A549 (cell line): ENCODE measurements at regions not wholly inside any gene's neighbourhood (a gene's known extent, or its start where the extent isn't known, plus 50 kb on each side); places are given as distances from the start of the nearest gene placed in this dataset.

ENCODE experiments used
- ATAC-seq, 2 experiments: fragments of 200-7000 bp in 1 of 2; fragments of >200 bp in 1 of 2; cut with Nextera tagmentation in 1 of 2; cut with Tn5 transposase in 1 of 2; 3 replicates each; pipeline versions ENCODE4 v1.8.0 to v1.9.1; 2018 to 2020; ENCODE audit warnings: mild to moderate bottlenecking in 1 of 2, moderate library complexity in 1 of 2
- CTCF ChIA-PET: fragments of 300-600 bp; sonication (Branson Sonifier 250); formaldehyde crosslinking; extraction: SDS; loops from one replicate; lab custom pipeline; 2021; ENCODE audit warnings: antibody characterized with exemption, inconsistent platforms; lab: Yijun Ruan, JAX
- POLR2A ChIA-PET: fragments of 350-600 bp; formaldehyde crosslinking; extraction: SDS; loops from one replicate; lab custom pipeline; 2021; ENCODE audit warnings: antibody characterized with exemption, inconsistent platforms; lab: Yijun Ruan, JAX
- DNase-seq, 2 experiments: peaks; one replicate each; pipeline versions ENCODE4 v3.0.0 to v3.0.0-alpha.2; 2011 to 2016; ENCODE audit warnings: low read depth in 1 of 2, low spot score in 1 of 2
- FAIRE-seq: peaks from 2 replicates; lab custom pipeline; 2011; peaks lifted over from hg19 to GRCh38; lab: Jason Lieb, UNC
- H3K27ac ChIP-seq, 2 experiments: fragments of >200 bp; sonication (Bioruptor Twin); formaldehyde crosslinking; 3 replicates each; pipeline ENCODE4 v1.5.1; 2016 to 2017
- H3K4me1 ChIP-seq: fragments of >200 bp; sonication (Bioruptor Twin); formaldehyde crosslinking; 3 replicates; pipeline ENCODE4 v1.6.1; 2016
- H3K4me2 ChIP-seq: fragments of >200 bp; sonication (Bioruptor Twin); formaldehyde crosslinking; 3 replicates; pipeline ENCODE4 v1.6.1; 2016
- H3K4me3 ChIP-seq: fragments of >200 bp; sonication (Bioruptor Twin); formaldehyde crosslinking; 3 replicates; pipeline ENCODE4 v1.5.1; 2016
- H3K9me3 ChIP-seq: fragments of >200 bp; sonication (Bioruptor Twin); formaldehyde crosslinking; 3 replicates; pipeline ENCODE4 v1.6.1; 2016
- CBX2 ChIP-seq: fragments of 200-600 bp; sonication (generic); IDR thresholded peaks from 2 replicates; pipeline ENCODE4 v1.6.1; 2016; ENCODE audit warnings: low read depth, mild to moderate bottlenecking, borderline replicate concordance
- CHD2 ChIP-seq: fragments of 150-350 bp; IDR thresholded peaks from 2 replicates; pipeline ENCODE4 v1.6.1; 2014; ENCODE audit warnings: low read length; ENCODE audit not compliant: partially characterized antibody
- ESRRA ChIP-seq: fragments of 150-350 bp; IDR thresholded peaks from 2 replicates; pipeline ENCODE4 v1.6.1; 2014; ENCODE audit warnings: mild to moderate bottlenecking, low read length, borderline replicate concordance
- HOXA7 ChIP-seq: fragments of 250-450 bp; sonication (Bioruptor Pico); IDR thresholded peaks from 2 replicates; pipeline ENCODE4 v1.5.0; 2020; ENCODE audit warnings: mild to moderate bottlenecking, moderate library complexity
- KDM1A ChIP-seq: fragments of 200-600 bp; sonication (generic); IDR thresholded peaks from 2 replicates; pipeline ENCODE4 v1.6.1; 2016; ENCODE audit warnings: low read depth, mild to moderate bottlenecking
- KDM5A ChIP-seq: fragments of 200-600 bp; sonication (generic); IDR thresholded peaks from 2 replicates; pipeline ENCODE4 v1.6.1; 2016; ENCODE audit warnings: antibody characterized with exemption, mild to moderate bottlenecking
- MAZ ChIP-seq: fragments of 150-350 bp; IDR thresholded peaks from 2 replicates; pipeline ENCODE4 v1.6.1; 2014; ENCODE audit warnings: antibody characterized with exemption, low read depth, low read length, borderline replicate concordance
- POLR2A ChIP-seq: IDR thresholded peaks from 2 replicates; pipeline ENCODE4 v1.6.1; 2012; ENCODE audit warnings: mild to moderate bottlenecking, low read length
- POLR2AphosphoS2 ChIP-seq: conservative IDR thresholded peaks from 2 replicates; pipeline ENCODE4 v1.6.1; 2012; ENCODE audit warnings: low read length, improper control_type of control experiment, inconsistent platforms
- RARB ChIP-seq: fragments of 250-450 bp; sonication (Bioruptor Pico); IDR thresholded peaks from 2 replicates; pipeline ENCODE4 v1.8.0; 2021; ENCODE audit warnings: mild to moderate bottlenecking, moderate library complexity
- RCOR1 ChIP-seq: fragments of 150-350 bp; IDR thresholded peaks from 2 replicates; pipeline ENCODE4 v1.6.1; 2014; ENCODE audit warnings: antibody characterized with exemption, low read length, low read depth
- SMC3 ChIP-seq: fragments of >200 bp; sonication (Bioruptor Twin); formaldehyde crosslinking; IDR thresholded peaks from 3 replicates; pipeline ENCODE4 v1.6.1; 2018; ENCODE audit warnings: inconsistent platforms
- SREBF2 ChIP-seq: fragments of 450-650 bp; IDR thresholded peaks from 2 replicates; pipeline ENCODE4 v1.6.1; 2014; ENCODE audit warnings: mild to moderate bottlenecking, moderate library complexity
- TFCP2L1 ChIP-seq: fragments of 250-450 bp; sonication (Bioruptor Pico); IDR thresholded peaks from 2 replicates; pipeline ENCODE4 v1.5.0; 2021; ENCODE audit warnings: mild to moderate bottlenecking
- TP53 ChIP-seq: fragments of 250-450 bp; sonication (Bioruptor Pico); IDR thresholded peaks from 2 replicates; pipeline ENCODE4 v1.5.0; 2021; ENCODE audit warnings: mild to moderate bottlenecking, moderate library complexity
- ZC3H11A ChIP-seq: fragments of 450-650 bp; IDR thresholded peaks from 2 replicates; pipeline ENCODE4 v1.6.1; 2014; ENCODE audit warnings: antibody characterized with exemption, mild to moderate bottlenecking
- WGBS: methylation state at CpG from one replicate; pipeline ENCODE4 v1.1.6; 2017; ENCODE audit errors: missing lambda C conversion rate; 5-methylcytosine and 5-hydroxymethylcytosine counted together
- TF ChIP-seq, protein P1 (sequence below): fragments of >200 bp; sonication (Bioruptor Twin); formaldehyde crosslinking; IDR thresholded peaks from 2 replicates; pipeline ENCODE4 v1.6.1; 2016
- TF ChIP-seq, protein P2 (sequence below): fragments of 250-450 bp; sonication (Bioruptor Pico); IDR thresholded peaks from 2 replicates; pipeline ENCODE4 v1.5.0; 2020; ENCODE audit warnings: low read depth, mild to moderate bottlenecking, moderate library complexity
- TF ChIP-seq, protein P3 (sequence below): fragments of >200 bp; sonication (Bioruptor Twin); formaldehyde crosslinking; IDR thresholded peaks from 3 replicates; pipeline ENCODE4 v1.5.1; 2016
- TF ChIP-seq, protein P4 (sequence below): fragments of >200 bp; sonication (Bioruptor Twin); formaldehyde crosslinking; IDR thresholded peaks from 3 replicates; pipeline ENCODE4 v1.6.1; 2016
- TF ChIP-seq, protein P5 (sequence below): fragments of 150-350 bp; IDR thresholded peaks from 2 replicates; pipeline ENCODE4 v1.6.1; 2014; ENCODE audit warnings: low read depth, mild to moderate bottlenecking, low read length
- TF ChIP-seq, protein P6 (sequence below): IDR thresholded peaks from 2 replicates; pipeline ENCODE4 v1.6.1; 2012
- TF ChIP-seq, protein P7 (sequence below): fragments of 250-450 bp; sonication (Bioruptor Pico); IDR thresholded peaks from 2 replicates; pipeline ENCODE4 v1.5.0; 2021; ENCODE audit warnings: mild to moderate bottlenecking, moderate library complexity, borderline replicate concordance
- TF ChIP-seq, protein P8 (sequence below): fragments of 450-650 bp; IDR thresholded peaks from 2 replicates; pipeline ENCODE4 v1.6.1; 2014; ENCODE audit warnings: antibody characterized with exemption
- TF ChIP-seq, protein P9 (sequence below): fragments of 200-600 bp; sonication (generic); IDR thresholded peaks from 2 replicates; pipeline ENCODE4 v1.6.1; 2016; ENCODE audit warnings: antibody characterized with exemption, mild to moderate bottlenecking, moderate library complexity

DNA sequence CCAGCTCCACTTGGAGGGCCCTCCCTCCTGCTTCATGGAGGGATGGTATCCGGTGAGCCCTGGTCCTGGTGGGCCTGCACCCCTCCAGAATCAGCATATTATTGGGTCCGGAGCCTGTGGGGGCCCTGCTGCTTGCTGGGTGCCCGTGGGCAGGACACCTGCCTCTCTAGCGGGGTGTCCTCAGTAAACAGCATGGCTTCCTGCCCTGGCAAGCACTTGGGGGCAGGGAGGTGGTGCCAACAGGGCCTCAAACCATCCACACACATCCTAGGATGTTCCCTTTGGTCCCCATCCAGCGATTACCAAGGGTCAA lies 108.3 kb downstream of the CTTN start:
- no peak for FAIRE-seq
- TF ChIP-seq TP53 (no peak), ZC3H11A (no peak), TFCP2L1 (CRISPR knock-in tag) (no peak), SREBF2 (no peak), ESRRA (no peak), POLR2AphosphoS2 (no peak), HOXA7 (CRISPR knock-in tag) (no peak), MAZ (no peak), CHD2 (no peak)
- TF ChIP-seq, protein P1, sequence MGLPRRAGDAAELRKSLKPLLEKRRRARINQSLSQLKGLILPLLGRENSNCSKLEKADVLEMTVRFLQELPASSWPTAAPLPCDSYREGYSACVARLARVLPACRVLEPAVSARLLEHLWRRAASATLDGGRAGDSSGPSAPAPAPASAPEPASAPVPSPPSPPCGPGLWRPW: no peak
- TF ChIP-seq, protein P2, sequence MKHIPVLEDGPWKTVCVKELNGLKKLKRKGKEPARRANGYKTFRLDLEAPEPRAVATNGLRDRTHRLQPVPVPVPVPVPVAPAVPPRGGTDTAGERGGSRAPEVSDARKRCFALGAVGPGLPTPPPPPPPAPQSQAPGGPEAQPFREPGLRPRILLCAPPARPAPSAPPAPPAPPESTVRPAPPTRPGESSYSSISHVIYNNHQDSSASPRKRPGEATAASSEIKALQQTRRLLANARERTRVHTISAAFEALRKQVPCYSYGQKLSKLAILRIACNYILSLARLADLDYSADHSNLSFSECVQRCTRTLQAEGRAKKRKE (CRISPR knock-in tag): no peak
- TF ChIP-seq, protein P3, sequence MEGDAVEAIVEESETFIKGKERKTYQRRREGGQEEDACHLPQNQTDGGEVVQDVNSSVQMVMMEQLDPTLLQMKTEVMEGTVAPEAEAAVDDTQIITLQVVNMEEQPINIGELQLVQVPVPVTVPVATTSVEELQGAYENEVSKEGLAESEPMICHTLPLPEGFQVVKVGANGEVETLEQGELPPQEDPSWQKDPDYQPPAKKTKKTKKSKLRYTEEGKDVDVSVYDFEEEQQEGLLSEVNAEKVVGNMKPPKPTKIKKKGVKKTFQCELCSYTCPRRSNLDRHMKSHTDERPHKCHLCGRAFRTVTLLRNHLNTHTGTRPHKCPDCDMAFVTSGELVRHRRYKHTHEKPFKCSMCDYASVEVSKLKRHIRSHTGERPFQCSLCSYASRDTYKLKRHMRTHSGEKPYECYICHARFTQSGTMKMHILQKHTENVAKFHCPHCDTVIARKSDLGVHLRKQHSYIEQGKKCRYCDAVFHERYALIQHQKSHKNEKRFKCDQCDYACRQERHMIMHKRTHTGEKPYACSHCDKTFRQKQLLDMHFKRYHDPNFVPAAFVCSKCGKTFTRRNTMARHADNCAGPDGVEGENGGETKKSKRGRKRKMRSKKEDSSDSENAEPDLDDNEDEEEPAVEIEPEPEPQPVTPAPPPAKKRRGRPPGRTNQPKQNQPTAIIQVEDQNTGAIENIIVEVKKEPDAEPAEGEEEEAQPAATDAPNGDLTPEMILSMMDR: no peak
- TF ChIP-seq, protein P4, sequence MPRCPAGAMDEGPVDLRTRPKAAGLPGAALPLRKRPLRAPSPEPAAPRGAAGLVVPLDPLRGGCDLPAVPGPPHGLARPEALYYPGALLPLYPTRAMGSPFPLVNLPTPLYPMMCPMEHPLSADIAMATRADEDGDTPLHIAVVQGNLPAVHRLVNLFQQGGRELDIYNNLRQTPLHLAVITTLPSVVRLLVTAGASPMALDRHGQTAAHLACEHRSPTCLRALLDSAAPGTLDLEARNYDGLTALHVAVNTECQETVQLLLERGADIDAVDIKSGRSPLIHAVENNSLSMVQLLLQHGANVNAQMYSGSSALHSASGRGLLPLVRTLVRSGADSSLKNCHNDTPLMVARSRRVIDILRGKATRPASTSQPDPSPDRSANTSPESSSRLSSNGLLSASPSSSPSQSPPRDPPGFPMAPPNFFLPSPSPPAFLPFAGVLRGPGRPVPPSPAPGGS: no peak
- TF ChIP-seq, protein P5, sequence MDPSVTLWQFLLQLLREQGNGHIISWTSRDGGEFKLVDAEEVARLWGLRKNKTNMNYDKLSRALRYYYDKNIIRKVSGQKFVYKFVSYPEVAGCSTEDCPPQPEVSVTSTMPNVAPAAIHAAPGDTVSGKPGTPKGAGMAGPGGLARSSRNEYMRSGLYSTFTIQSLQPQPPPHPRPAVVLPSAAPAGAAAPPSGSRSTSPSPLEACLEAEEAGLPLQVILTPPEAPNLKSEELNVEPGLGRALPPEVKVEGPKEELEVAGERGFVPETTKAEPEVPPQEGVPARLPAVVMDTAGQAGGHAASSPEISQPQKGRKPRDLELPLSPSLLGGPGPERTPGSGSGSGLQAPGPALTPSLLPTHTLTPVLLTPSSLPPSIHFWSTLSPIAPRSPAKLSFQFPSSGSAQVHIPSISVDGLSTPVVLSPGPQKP: no peak
- TF ChIP-seq, protein P6, sequence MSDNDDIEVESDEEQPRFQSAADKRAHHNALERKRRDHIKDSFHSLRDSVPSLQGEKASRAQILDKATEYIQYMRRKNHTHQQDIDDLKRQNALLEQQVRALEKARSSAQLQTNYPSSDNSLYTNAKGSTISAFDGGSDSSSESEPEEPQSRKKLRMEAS: no peak
- TF ChIP-seq, protein P7, sequence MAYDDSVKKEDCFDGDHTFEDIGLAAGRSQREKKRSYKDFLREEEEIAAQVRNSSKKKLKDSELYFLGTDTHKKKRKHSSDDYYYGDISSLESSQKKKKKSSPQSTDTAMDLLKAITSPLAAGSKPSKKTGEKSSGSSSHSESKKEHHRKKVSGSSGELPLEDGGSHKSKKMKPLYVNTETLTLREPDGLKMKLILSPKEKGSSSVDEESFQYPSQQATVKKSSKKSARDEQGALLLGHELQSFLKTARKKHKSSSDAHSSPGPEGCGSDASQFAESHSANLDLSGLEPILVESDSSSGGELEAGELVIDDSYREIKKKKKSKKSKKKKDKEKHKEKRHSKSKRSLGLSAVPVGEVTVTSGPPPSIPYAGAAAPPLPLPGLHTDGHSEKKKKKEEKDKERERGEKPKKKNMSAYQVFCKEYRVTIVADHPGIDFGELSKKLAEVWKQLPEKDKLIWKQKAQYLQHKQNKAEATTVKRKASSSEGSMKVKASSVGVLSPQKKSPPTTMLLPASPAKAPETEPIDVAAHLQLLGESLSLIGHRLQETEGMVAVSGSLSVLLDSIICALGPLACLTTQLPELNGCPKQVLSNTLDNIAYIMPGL (CRISPR knock-in tag): no peak
- TF ChIP-seq, protein P8, sequence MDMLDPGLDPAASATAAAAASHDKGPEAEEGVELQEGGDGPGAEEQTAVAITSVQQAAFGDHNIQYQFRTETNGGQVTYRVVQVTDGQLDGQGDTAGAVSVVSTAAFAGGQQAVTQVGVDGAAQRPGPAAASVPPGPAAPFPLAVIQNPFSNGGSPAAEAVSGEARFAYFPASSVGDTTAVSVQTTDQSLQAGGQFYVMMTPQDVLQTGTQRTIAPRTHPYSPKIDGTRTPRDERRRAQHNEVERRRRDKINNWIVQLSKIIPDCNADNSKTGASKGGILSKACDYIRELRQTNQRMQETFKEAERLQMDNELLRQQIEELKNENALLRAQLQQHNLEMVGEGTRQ: no peak
- TF ChIP-seq, all 56 proteins: peak for 0
- POLR2A ChIA-PET: no interaction called here
- CTCF ChIA-PET: interaction anchor here (1.1 kb wide), 1 partner anchor 25 kb away, joined by 4 read pairs; no protein-coding TSS in a partner anchor
- Histone ChIP-seq H3K27ac (no peak overlapping the region), H3K9me3 (no peaks in the 10 kb centered on the region), H3K4me3 (no peak overlapping the region), H3K4me1 (no peaks in the 10 kb centered on the region), H3K4me2 (no peak overlapping the region)
- no peak for DNase-seq
- WGBS: 18% methylated on average over 1 of the region's 5 CpGs
- no peak for ATAC-seq

DNA sequence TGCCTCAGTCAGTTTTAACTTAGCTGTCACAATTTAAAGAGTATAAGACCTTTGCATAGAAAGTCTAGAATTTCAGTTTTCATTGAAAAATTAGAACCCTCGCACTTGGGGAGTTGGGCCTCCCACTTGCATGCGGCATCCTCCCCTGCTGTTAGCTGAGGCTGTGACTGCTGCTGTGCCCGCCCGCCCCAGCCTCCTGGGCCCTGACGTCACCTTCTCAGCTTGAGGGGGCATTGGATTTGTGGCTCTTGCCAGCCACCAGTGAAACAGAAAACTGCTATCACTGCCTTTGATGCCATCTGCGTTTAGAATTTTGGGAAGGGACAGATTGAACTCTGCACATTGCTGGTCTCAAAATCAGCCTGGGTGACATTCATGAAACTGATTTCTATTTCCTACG lies 108.7 kb downstream of the CTTN start:
- Histone ChIP-seq H3K9me3 (no peaks in the 10 kb centered on the region), H3K4me2 (no peak overlapping the region), H3K4me3 (no peak overlapping the region), H3K27ac (no peak overlapping the region), H3K4me1 (no peaks in the 10 kb centered on the region)
- FAIRE-seq: no peak
- WGBS: 75% methylated on average over 7 of the region's 7 CpGs
- ATAC-seq: no peak
- no peak for DNase-seq
- ChIA-PET POLR2A (interaction anchor here (0.6 kb wide), 1 partner anchor 56 kb away, joined by 4 read pairs; no protein-coding TSS in a partner anchor), CTCF (interaction anchor here (1.1 kb wide), 1 partner anchor 24 kb away, joined by 4 read pairs; no protein-coding TSS in a partner anchor)
- TF ChIP-seq KDM5A (no peak), RARB (CRISPR knock-in tag) (no peak), RCOR1 (no peak), SMC3 (no peak), KDM1A (no peak), POLR2A (no peak), CBX2 (no peak)
- TF ChIP-seq, protein P9, sequence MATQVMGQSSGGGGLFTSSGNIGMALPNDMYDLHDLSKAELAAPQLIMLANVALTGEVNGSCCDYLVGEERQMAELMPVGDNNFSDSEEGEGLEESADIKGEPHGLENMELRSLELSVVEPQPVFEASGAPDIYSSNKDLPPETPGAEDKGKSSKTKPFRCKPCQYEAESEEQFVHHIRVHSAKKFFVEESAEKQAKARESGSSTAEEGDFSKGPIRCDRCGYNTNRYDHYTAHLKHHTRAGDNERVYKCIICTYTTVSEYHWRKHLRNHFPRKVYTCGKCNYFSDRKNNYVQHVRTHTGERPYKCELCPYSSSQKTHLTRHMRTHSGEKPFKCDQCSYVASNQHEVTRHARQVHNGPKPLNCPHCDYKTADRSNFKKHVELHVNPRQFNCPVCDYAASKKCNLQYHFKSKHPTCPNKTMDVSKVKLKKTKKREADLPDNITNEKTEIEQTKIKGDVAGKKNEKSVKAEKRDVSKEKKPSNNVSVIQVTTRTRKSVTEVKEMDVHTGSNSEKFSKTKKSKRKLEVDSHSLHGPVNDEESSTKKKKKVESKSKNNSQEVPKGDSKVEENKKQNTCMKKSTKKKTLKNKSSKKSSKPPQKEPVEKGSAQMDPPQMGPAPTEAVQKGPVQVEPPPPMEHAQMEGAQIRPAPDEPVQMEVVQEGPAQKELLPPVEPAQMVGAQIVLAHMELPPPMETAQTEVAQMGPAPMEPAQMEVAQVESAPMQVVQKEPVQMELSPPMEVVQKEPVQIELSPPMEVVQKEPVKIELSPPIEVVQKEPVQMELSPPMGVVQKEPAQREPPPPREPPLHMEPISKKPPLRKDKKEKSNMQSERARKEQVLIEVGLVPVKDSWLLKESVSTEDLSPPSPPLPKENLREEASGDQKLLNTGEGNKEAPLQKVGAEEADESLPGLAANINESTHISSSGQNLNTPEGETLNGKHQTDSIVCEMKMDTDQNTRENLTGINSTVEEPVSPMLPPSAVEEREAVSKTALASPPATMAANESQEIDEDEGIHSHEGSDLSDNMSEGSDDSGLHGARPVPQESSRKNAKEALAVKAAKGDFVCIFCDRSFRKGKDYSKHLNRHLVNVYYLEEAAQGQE: no peak
